C4-2B (cell line): ENCODE measurements at regions not wholly inside any gene's neighbourhood (a gene's known extent, or its start where the extent isn't known, plus 50 kb on each side); places are given as distances from the start of the nearest gene placed in this dataset.

ENCODE experiments used
- ZFX ChIP-seq: fragments of 450-650 bp; IDR thresholded peaks from 2 replicates; pipeline ENCODE4 v1.6.1; 2017
- TF ChIP-seq, protein P1 (sequence below): fragments of 450-650 bp; conservative IDR thresholded peaks from 2 replicates; pipeline ENCODE4 v1.5.1; 2017; ENCODE audit warnings: mild to moderate bottlenecking

GRCh38 chr3:152664766-152665165, 170.2 kb upstream of the P2RY1 start:
- TF ChIP-seq, protein P1, sequence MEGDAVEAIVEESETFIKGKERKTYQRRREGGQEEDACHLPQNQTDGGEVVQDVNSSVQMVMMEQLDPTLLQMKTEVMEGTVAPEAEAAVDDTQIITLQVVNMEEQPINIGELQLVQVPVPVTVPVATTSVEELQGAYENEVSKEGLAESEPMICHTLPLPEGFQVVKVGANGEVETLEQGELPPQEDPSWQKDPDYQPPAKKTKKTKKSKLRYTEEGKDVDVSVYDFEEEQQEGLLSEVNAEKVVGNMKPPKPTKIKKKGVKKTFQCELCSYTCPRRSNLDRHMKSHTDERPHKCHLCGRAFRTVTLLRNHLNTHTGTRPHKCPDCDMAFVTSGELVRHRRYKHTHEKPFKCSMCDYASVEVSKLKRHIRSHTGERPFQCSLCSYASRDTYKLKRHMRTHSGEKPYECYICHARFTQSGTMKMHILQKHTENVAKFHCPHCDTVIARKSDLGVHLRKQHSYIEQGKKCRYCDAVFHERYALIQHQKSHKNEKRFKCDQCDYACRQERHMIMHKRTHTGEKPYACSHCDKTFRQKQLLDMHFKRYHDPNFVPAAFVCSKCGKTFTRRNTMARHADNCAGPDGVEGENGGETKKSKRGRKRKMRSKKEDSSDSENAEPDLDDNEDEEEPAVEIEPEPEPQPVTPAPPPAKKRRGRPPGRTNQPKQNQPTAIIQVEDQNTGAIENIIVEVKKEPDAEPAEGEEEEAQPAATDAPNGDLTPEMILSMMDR = no peak
- TF ChIP-seq ZFX = no peak
